C1 segment of cervical spinal cord (tissue), 14 donors: ENCODE measurements at regions not wholly inside any gene's neighbourhood (a gene's known extent, or its start where the extent isn't known, plus 50 kb on each side); places are given as distances from the start of the nearest gene placed in this dataset.

Source experiments
- DNase-seq, 14 donors: peaks; one replicate each; lab custom pipeline; 2025; lab: John Stamatoyannopoulos, UW

GRCh38 chr16:86138121-86139085 is 239.4 kb downstream of the IRF8 start:
- no peak for DNase-seq

- no peak for DNase-seq
These were observed 243.9 kb downstream of the IRF8 start for GRCh38 chr16:86142801-86143236.

- DNase-seq, result no peak
These were observed 244.7 kb downstream of the IRF8 start for GRCh38 chr16:86143666-86144065.

GRCh38 chr16:86145669-86146068 is 246.7 kb downstream of the IRF8 start:
- no peak for DNase-seq

- DNase-seq, result no peak
These were observed 251.8 kb downstream of the IRF8 start for GRCh38 chr16:86150641-86151238.

- no peak for DNase-seq
These were observed 252.4 kb downstream of the IRF8 start for GRCh38 chr16:86151239-86151851.

- DNase-seq, result no peak
These were observed 257.2 kb downstream of the IRF8 start for GRCh38 chr16:86156155-86156554.

- no peak for DNase-seq
These were observed 258.8 kb downstream of the IRF8 start for GRCh38 chr16:86157616-86158247.

GRCh38 chr16:86158688-86159360 is 259.9 kb downstream of the IRF8 start:
- DNase-seq, result no peak

GRCh38 chr16:86165479-86165878 is 266.5 kb downstream of the IRF8 start:
- DNase-seq, result no peak

GRCh38 chr16:86166414-86166813 is 267.5 kb downstream of the IRF8 start:
- no peak for DNase-seq

GRCh38 chr16:86167061-86167460 is 268.1 kb downstream of the IRF8 start:
- DNase-seq, result no peak

GRCh38 chr16:86170720-86171119 is 271.8 kb downstream of the IRF8 start:
- DNase-seq, result no peak

- no peak for DNase-seq
These were observed 272.4 kb downstream of the IRF8 start for GRCh38 chr16:86171329-86171728.

GRCh38 chr16:86175816-86176215 is 276.9 kb downstream of the IRF8 start:
- DNase-seq, result no peak

GRCh38 chr16:86176462-86176861 is 277.5 kb downstream of the IRF8 start:
- DNase-seq, result no peak

GRCh38 chr16:86180244-86180643 is 281.3 kb downstream of the IRF8 start:
- no peak for DNase-seq

GRCh38 chr16:86180780-86181179 is 281.8 kb downstream of the IRF8 start:
- no peak for DNase-seq

- no peak for DNase-seq
These were observed 282.6 kb downstream of the IRF8 start for GRCh38 chr16:86181526-86181925.

GRCh38 chr16:86184185-86184584 is 285.2 kb downstream of the IRF8 start:
- DNase-seq, result no peak

- no peak for DNase-seq
These were observed 286.1 kb downstream of the IRF8 start for GRCh38 chr16:86185089-86185488.
